Prostate gland (tissue), 2 donors: ENCODE measurements at regions not wholly inside any gene's neighbourhood (a gene's known extent, or its start where the extent isn't known, plus 50 kb on each side); places are given as distances from the start of the nearest gene placed in this dataset.

Experiments
- POLR2A ChIP-seq: fragments of 450-650 bp; IDR thresholded peaks from one replicate; pipeline ENCODE4 v1.6.1; 2016; ENCODE audit warnings: antibody characterized with exemption, mild to moderate bottlenecking
- TF ChIP-seq, protein P1 (sequence below), 4 experiments: fragments of 200-600 bp in 2 of 4; fragments of 450-650 bp in 2 of 4; sonication (generic) in 2 of 4; IDR thresholded peaks; 1 replicate in 3 of 4; 2 replicates in 1 of 4; pipeline ENCODE4 v1.5.1; 2016 to 2019; ENCODE audit warnings: antibody characterized with exemption in 4 of 4, mild to moderate bottlenecking in 2 of 4, moderate library complexity in 2 of 4

DNA sequence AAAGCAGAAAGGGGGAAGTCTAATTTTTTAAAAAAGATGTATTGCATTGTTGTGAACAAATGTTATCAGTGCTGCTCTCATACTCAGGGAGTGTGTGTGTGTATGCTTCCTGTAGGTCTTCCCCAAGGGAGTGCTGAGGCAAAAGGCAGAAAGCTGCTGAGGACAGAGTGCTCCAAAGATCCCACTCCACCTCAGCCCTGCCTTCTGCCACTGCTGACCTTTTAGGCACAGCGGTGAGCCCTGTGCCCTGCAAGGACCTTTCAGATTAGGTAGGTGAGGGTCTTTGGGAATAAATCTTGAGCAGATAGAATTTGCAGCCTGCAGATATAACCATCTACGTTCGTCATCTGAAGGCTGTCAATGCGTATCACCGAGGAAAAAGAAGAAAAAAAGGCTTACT lies 756.4 kb upstream of the MMS22L start:
- TF ChIP-seq, protein P1, sequence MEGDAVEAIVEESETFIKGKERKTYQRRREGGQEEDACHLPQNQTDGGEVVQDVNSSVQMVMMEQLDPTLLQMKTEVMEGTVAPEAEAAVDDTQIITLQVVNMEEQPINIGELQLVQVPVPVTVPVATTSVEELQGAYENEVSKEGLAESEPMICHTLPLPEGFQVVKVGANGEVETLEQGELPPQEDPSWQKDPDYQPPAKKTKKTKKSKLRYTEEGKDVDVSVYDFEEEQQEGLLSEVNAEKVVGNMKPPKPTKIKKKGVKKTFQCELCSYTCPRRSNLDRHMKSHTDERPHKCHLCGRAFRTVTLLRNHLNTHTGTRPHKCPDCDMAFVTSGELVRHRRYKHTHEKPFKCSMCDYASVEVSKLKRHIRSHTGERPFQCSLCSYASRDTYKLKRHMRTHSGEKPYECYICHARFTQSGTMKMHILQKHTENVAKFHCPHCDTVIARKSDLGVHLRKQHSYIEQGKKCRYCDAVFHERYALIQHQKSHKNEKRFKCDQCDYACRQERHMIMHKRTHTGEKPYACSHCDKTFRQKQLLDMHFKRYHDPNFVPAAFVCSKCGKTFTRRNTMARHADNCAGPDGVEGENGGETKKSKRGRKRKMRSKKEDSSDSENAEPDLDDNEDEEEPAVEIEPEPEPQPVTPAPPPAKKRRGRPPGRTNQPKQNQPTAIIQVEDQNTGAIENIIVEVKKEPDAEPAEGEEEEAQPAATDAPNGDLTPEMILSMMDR (IDR thresholded peaks at IDR 0.05) = no peak
- TF ChIP-seq POLR2A = no peak
